Fibroblast of villous mesenchyme (primary cell): ENCODE measurements at regions not wholly inside any gene's neighbourhood (a gene's known extent, or its start where the extent isn't known, plus 50 kb on each side); places are given as distances from the start of the nearest gene placed in this dataset.
A peak's percentile ranks its signal among the peaks of the same experiment; 100 is the strongest.

Experiments
- DNase-seq: peaks from one replicate; pipeline ENCODE4 v3.0.0-alpha.2; 2010; ENCODE audit warnings: low read depth
- H3K4me3 ChIP-seq: 2 replicates; pipeline ENCODE4 v1.5.1; 2011; ENCODE audit warnings: low read depth, mild to moderate bottlenecking, low read length
- TF ChIP-seq, protein P1 (sequence below): IDR thresholded peaks from 2 replicates; pipeline ENCODE4 v1.5.1; 2012; ENCODE audit warnings: low read depth, mild to moderate bottlenecking, low read length; ENCODE audit not compliant: insufficient read depth

DNA sequence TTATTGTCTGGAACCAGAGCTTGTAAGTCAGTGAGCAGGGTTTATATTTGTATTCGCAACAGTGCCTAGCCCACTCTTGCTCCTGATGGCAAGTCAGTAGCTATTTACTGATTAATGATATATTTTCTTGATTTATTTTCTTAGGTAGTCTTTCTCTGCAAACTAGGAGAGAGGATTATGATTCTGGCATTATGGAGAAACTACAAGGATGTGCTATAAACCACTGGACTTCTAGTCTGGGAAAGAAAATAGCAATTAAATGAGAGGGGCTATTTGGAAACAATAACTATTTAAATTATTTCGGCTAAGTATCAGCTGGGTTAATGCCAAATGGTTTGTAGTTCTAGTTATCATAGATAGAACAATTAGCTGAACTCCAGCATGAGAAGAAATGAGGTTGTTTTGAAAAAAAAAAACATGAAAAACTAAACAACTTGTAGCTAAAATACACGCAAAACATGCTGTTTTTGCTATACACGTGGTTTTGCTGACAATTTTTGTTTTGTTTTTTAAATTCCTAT is 304.9 kb upstream of the TCF21 start:
- no peak for DNase-seq
- TF ChIP-seq, protein P1, sequence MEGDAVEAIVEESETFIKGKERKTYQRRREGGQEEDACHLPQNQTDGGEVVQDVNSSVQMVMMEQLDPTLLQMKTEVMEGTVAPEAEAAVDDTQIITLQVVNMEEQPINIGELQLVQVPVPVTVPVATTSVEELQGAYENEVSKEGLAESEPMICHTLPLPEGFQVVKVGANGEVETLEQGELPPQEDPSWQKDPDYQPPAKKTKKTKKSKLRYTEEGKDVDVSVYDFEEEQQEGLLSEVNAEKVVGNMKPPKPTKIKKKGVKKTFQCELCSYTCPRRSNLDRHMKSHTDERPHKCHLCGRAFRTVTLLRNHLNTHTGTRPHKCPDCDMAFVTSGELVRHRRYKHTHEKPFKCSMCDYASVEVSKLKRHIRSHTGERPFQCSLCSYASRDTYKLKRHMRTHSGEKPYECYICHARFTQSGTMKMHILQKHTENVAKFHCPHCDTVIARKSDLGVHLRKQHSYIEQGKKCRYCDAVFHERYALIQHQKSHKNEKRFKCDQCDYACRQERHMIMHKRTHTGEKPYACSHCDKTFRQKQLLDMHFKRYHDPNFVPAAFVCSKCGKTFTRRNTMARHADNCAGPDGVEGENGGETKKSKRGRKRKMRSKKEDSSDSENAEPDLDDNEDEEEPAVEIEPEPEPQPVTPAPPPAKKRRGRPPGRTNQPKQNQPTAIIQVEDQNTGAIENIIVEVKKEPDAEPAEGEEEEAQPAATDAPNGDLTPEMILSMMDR: no peak
- no peak overlapping the region for H3K4me3 ChIP-seq

DNA sequence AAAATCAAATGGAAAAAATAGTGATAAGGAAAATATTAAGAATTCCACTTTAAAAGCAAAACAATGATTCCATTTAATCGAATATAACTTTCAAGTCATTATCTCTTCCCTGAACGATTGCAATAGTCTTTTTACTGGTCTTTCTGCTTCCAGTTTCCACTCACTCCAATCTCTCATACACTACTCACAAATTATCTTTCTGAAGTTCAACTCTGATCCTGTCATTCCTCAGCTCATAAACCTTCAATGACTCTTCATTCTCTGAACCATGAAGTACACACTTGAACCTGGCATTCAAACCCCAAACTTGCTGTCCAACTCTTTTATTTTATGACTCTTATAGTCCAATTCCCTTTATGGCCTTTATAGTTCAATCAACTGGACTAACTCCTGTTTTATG is 304.1 kb upstream of the TCF21 start:
- TF ChIP-seq, protein P1: no peak
- no peak for DNase-seq
- H3K4me3 ChIP-seq: no peak overlapping the region

DNA sequence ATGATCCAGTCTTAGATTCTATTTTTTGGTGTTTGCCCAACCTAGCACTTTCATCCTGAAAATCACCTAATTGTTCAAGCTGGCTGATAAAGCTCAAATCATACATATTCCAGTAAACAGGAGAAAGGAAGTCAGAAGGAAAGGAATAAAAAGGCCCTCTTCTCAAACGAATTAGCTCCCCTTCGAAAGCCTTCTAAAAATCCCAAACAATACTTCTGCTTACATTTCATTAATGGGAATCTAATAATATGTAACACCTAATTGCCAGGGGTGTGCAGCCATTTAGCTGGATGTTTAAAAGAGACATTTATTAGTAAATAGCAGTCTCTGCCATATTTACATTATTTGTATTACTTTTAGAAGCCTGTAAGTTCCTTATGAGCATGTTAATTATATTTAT is 302.9 kb upstream of the TCF21 start:
- TF ChIP-seq, protein P1: no peak
- no peak overlapping the region for H3K4me3 ChIP-seq
- no peak for DNase-seq

DNA sequence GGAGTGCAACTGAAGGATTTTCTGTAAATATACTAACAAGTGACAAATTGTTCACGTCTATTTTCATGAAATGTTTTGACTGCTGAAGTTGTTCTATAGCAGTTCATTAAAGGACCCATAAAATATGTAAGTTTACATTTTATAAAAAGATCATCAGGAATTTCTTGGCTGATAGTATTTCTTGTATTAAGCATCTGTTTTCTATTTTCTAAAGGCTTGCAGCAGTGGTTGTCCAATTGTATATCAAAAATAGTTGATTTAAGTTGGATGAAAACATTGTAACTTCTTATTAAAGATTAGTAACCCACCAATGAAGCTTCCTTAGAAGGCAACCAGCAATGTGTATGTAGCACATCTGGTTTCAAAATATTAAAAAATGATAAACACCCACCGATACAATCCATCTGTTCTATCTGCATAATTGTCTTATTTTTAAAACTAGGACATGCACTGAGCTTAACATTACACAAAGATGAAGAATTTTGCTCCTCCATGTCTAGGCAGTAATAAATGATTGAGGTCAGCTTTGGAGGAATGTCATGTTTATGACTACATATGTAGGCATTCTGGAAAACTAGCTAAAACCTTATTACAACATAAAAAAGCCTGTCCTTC is 301.3 kb upstream of the TCF21 start:
- TF ChIP-seq, protein P1: no peak
- no peak overlapping the region for H3K4me3 ChIP-seq
- DNase-seq: peak; percentile 64

DNA sequence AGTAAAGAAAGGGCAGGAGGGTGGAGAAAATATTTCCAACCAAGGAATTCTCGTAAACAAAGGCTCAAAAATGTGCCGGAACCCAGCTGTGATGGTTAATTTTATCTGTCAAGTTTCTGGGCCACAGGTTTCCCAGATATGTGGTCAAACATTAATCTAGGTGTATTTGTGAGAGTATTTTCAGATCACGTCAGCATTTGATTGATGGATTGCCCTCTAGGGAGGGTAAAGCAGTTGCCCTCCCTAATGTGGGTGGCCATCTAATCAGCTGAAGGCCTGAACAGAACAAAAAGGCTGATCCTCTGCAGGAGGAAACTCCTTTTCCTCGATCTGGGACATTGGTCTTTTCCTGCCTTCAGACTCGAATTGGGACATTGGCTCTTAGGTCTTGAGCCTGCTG is 298.7 kb upstream of the TCF21 start:
- no peak overlapping the region for H3K4me3 ChIP-seq
- TF ChIP-seq, protein P1: no peak
- DNase-seq: no peak

DNA sequence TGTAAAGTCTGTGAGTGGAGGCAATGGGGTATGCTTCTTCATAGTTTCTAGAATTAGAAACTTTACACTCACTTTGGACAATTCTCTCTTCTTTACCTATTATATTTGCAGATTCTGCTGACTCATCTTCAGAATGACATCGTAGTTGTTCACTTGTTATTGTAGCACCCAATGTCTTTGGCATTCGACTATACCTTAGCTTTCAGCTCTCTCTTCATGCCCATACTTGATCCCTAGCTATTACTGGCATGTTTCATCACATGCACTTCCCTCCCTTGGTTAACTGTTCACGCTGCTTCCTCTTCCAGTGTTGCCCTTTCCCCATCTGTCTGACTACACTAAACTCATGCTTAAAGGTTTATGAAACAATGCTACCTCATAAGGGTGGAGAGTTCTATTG is 298.1 kb upstream of the TCF21 start:
- no peak overlapping the region for H3K4me3 ChIP-seq

More for the DNA sequence above, 298.1 kb upstream of the TCF21 start:
- TF ChIP-seq, protein P1: no peak
- no peak for DNase-seq
